A673 (cell line): ENCODE measurements at regions not wholly inside any gene's neighbourhood (a gene's known extent, or its start where the extent isn't known, plus 50 kb on each side); places are given as distances from the start of the nearest gene placed in this dataset.

Experiments used
- BruUV-seq: library from RNA; stranded (reverse); fragments of 400-500 nt; replicated peaks from 2 replicates; lab custom pipeline; 2021; lab: Mats Ljungman, UMichigan
- CTCF ChIA-PET: fragments of 300-600 bp; sonication (Branson Sonifier 250); formaldehyde crosslinking; loops from one replicate; lab custom pipeline; 2022; ENCODE audit warnings: antibody characterized with exemption; lab: Charles Lee
- POLR2A ChIA-PET: fragments of 300-600 bp; sonication (Branson Sonifier 250); formaldehyde crosslinking; loops from one replicate; lab custom pipeline; 2022; ENCODE audit warnings: antibody characterized with exemption; ENCODE audit not compliant: low non-redundant PET; lab: Charles Lee
- DNase-seq: peaks from one replicate; pipeline ENCODE4 v3.0.0-alpha.2; 2015; ENCODE audit warnings: low spot score
- H3K27ac ChIP-seq: fragments of 200-600 bp; sonication (generic); 2 replicates; pipeline ENCODE4 v1.5.1; 2016; ENCODE audit warnings: mixed run types, low read depth, mild to moderate bottlenecking, mixed read lengths, antibody characterized with exemption, low read length; ENCODE audit not compliant: poor library complexity, severe bottlenecking
- H3K27me3 ChIP-seq: fragments of 200-600 bp; sonication (generic); replicated peaks from 2 replicates; pipeline ENCODE4 v1.6.1; 2017; ENCODE audit warnings: mixed run types, low read depth, mild to moderate bottlenecking, mixed read lengths, antibody characterized with exemption, low read length; ENCODE audit not compliant: insufficient read depth, poor library complexity
- H3K36me3 ChIP-seq: fragments of 200-600 bp; sonication (generic); 2 replicates; pipeline ENCODE4 v1.6.1; 2016; ENCODE audit warnings: mixed run types, mild to moderate bottlenecking, mixed read lengths, antibody characterized with exemption, low read length; ENCODE audit not compliant: insufficient read depth, poor library complexity, severe bottlenecking
- H3K4me1 ChIP-seq: fragments of 200-600 bp; sonication (generic); 2 replicates; pipeline ENCODE4 v1.6.1; 2017; ENCODE audit warnings: mixed run types, mild to moderate bottlenecking, mixed read lengths, antibody characterized with exemption, low read length; ENCODE audit not compliant: insufficient read depth, poor library complexity, severe bottlenecking
- H3K4me3 ChIP-seq: fragments of 200-600 bp; sonication (generic); 2 replicates; pipeline ENCODE4 v1.5.1; 2016; ENCODE audit warnings: low read depth, mixed run types, mild to moderate bottlenecking, mixed read lengths, low read length; ENCODE audit not compliant: poor library complexity, severe bottlenecking
- H3K9me3 ChIP-seq: fragments of 200-600 bp; sonication (generic); 2 replicates; pipeline ENCODE4 v1.6.1; 2016; ENCODE audit warnings: mixed run types, low read depth, mild to moderate bottlenecking, mixed read lengths, antibody characterized with exemption, low read length; ENCODE audit not compliant: poor library complexity, severe bottlenecking
- EZH2 ChIP-seq: fragments of 200-600 bp; sonication (generic); IDR thresholded peaks from 2 replicates; pipeline ENCODE4 v1.6.1; 2017; ENCODE audit warnings: borderline replicate concordance, low read depth, mild to moderate bottlenecking, mixed read lengths, antibody characterized with exemption, low read length; ENCODE audit not compliant: poor library complexity, severe bottlenecking
- intact Hi-C: fragments of 100-400 bp; cut with micrococcal nuclease; formaldehyde crosslinking; loops from one replicate; pipeline ENCODE4 v1.10.0; 2022; ENCODE audit not compliant: unreplicated experiment
- TF ChIP-seq, protein P1 (sequence below): fragments of 300-800, 200-600 bp; sonication (generic); conservative IDR thresholded peaks from 2 replicates; pipeline ENCODE4 v1.5.1; 2017; ENCODE audit warnings: low read depth, mild to moderate bottlenecking, antibody characterized with exemption, low read length, moderate library complexity, mixed read lengths

DNA sequence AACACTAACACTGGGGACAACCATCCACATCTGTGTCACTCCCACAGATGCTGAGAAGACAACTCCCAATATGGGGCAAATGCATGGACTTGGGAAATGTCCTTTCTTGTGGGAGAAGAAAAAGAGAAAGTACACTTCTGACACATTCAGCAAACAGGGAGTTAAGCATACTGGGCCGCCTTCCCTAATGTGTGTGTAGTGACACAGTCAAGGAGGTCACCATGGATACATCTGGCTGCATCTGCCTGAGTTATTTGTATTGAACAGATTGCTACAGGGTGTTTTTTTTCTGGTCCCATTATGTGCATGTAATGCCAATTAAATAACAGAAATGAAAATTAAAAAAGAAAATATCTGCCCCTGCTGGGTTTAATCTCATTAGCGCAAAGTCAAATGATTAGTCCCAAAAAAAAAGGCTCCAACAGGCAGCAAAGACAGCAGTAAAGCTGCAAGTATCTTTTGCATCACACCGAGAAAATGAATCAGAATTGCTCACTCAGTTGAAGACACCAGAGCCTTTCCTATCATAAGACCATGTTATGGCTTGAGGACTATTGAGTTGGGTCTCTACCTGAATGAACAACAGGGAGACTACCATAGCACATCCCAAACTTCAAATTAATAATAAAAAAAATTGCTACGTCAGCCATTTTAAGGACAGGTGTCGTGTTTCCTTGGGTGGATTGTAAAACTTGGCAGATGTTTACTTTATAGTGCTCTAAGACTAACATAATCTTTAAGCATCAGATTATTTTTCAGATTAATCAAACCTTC is 395.9 kb downstream of the DTWD2 start:
- H3K4me1 ChIP-seq: no peaks in the 10 kb centered on the region
- H3K9me3 ChIP-seq: no peaks in the 10 kb centered on the region
- CTCF ChIA-PET: interaction anchor here (1.1 kb wide), 1 partner anchor 1253 kb away, joined by 5 read pairs; no protein-coding TSS in a partner anchor
- intact Hi-C loops: no loop called here
- no peak overlapping the region for H3K4me3 ChIP-seq
- POLR2A ChIA-PET: no interaction called here
- no peaks in the 10 kb centered on the region for H3K27me3 ChIP-seq
- TF ChIP-seq, protein P1, sequence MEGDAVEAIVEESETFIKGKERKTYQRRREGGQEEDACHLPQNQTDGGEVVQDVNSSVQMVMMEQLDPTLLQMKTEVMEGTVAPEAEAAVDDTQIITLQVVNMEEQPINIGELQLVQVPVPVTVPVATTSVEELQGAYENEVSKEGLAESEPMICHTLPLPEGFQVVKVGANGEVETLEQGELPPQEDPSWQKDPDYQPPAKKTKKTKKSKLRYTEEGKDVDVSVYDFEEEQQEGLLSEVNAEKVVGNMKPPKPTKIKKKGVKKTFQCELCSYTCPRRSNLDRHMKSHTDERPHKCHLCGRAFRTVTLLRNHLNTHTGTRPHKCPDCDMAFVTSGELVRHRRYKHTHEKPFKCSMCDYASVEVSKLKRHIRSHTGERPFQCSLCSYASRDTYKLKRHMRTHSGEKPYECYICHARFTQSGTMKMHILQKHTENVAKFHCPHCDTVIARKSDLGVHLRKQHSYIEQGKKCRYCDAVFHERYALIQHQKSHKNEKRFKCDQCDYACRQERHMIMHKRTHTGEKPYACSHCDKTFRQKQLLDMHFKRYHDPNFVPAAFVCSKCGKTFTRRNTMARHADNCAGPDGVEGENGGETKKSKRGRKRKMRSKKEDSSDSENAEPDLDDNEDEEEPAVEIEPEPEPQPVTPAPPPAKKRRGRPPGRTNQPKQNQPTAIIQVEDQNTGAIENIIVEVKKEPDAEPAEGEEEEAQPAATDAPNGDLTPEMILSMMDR: no peak
- TF ChIP-seq EZH2: no peak
- no peak overlapping the region for H3K27ac ChIP-seq
- H3K36me3 ChIP-seq: no peaks in the 10 kb centered on the region
- DNase-seq: no peak
- no TSS peak for BruUV-seq

DNA sequence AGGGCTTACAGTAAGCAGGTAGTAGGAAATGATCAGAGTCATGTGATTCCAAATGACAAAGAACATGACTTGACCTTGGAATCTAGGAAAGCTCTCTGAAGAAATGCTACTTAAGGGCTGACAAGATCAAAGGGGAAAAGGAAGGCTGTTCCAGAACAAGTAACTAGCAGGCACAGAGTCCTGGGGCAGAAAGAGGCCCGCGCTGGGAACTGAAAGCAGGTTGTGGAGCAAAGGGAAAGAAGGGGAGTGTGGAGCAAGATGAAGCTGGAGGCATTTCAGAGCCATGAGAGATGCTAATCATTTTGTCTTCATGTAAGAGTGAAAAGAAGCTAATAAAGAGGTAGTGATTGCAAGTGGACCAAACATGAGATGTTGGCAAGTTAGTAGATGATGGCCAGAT is 397.5 kb downstream of the DTWD2 start:
- ChIA-PET POLR2A (no interaction called here), CTCF (no interaction called here)
- no peaks in the 10 kb centered on the region for H3K36me3 ChIP-seq
- no peaks in the 10 kb centered on the region for H3K27me3 ChIP-seq
- H3K27ac ChIP-seq: no peak overlapping the region
- BruUV-seq: no TSS peak
- intact Hi-C loops: no loop called here
- TF ChIP-seq, protein P1: no peak
- no peak for TF ChIP-seq EZH2
- no peaks in the 10 kb centered on the region for H3K9me3 ChIP-seq
- no peak for DNase-seq
- no peaks in the 10 kb centered on the region for H3K4me1 ChIP-seq
- H3K4me3 ChIP-seq: no peak overlapping the region

DNA sequence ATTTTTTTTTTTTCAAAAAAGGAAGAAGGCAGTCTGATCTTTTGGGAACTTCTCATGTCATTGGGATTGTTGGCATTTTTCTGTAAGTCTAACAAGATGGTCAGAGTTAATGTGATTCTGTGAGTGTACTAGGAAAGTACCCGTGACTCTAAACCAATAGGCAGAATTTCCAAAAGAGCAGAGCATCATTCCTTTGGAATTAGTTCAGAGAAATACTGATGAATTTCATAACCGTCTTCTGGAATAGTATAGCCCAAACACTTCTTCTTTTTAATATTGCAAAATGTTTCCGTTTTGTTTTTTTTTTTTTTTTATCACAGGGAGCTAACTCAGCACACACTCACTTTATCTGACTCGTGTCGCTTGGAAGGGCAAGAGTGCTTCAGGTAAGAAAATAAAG is 407.4 kb downstream of the DTWD2 start:
- no peak for DNase-seq
- intact Hi-C loops: no loop called here
- Histone ChIP-seq H3K9me3 (no peaks in the 10 kb centered on the region), H3K4me3 (no peak overlapping the region), H3K4me1 (no peaks in the 10 kb centered on the region), H3K27ac (no peak overlapping the region), H3K36me3 (no peaks in the 10 kb centered on the region), H3K27me3 (no peaks in the 10 kb centered on the region)
- ChIA-PET CTCF (no interaction called here), POLR2A (no interaction called here)
- no TSS peak for BruUV-seq
- TF ChIP-seq, protein P1: no peak
- no peak for TF ChIP-seq EZH2
